Activated CD8-positive, alpha-beta T cell treated with anti-CD3 and anti-CD28 coated beads for 36 hours (primary cell): ENCODE measurements at regions not wholly inside any gene's neighbourhood (a gene's known extent, or its start where the extent isn't known, plus 50 kb on each side); places are given as distances from the start of the nearest gene placed in this dataset.

Source experiments
- ATAC-seq: fragments of 200-7000 bp; cut with Tn5 transposase; one replicate; pipeline ENCODE4 v1.10.0; 2021; ENCODE audit warnings: mild to moderate bottlenecking, moderate library complexity
- CTCF ChIA-PET: fragments of 350-600 bp; sonication (Branson Sonifier 250); formaldehyde crosslinking; loops from one replicate; lab custom pipeline; 2021; ENCODE audit warnings: antibody characterized with exemption; lab: Charles Lee
- POLR2A ChIA-PET: fragments of 350-600 bp; sonication (Branson Sonifier 250); formaldehyde crosslinking; loops from one replicate; lab custom pipeline; 2021; ENCODE audit warnings: antibody characterized with exemption; lab: Charles Lee
- DNase-seq: peaks from one replicate; pipeline ENCODE4 v3.0.0-alpha.2; 2020
- H3K27ac Mint-ChIP-seq: one replicate; pipeline ENCODE4 v1.8.0; 2021; ENCODE audit warnings: mild to moderate bottlenecking, mixed read lengths
- H3K27me3 Mint-ChIP-seq: one replicate; pipeline ENCODE4 v1.8.0; 2021; ENCODE audit warnings: mixed read lengths
- H3K36me3 Mint-ChIP-seq: one replicate; pipeline ENCODE4 v1.8.0; 2021; ENCODE audit warnings: low read depth, mixed read lengths
- H3K4me1 Mint-ChIP-seq: one replicate; pipeline ENCODE4 v1.8.0; 2021; ENCODE audit warnings: low read depth, mixed read lengths
- H3K4me3 Mint-ChIP-seq: one replicate; pipeline ENCODE4 v1.8.0; 2021; ENCODE audit warnings: mild to moderate bottlenecking, moderate library complexity, mixed read lengths
- H3K9me3 Mint-ChIP-seq: one replicate; pipeline ENCODE4 v1.8.0; 2021; ENCODE audit warnings: mixed read lengths
- CTCF ChIP-seq: fragments of 200-600 bp; IDR thresholded peaks from one replicate; pipeline ENCODE4 v1.8.0; 2022; ENCODE audit warnings: antibody characterized with exemption, mild to moderate bottlenecking
- intact Hi-C: fragments of 100-400 bp; cut with micrococcal nuclease; formaldehyde crosslinking; loops from one replicate; pipeline ENCODE4 v1.10.0; 2022

- Mint-ChIP-seq H3K27me3 (peaks cover 5% of the 10 kb centered on the region), H3K4me3 (no peak overlapping the region), H3K27ac (no peak overlapping the region), H3K4me1 (no peaks in the 10 kb centered on the region), H3K9me3 (no peaks in the 10 kb centered on the region), H3K36me3 (no peaks in the 10 kb centered on the region)
- ChIA-PET POLR2A (no interaction called here), CTCF (no interaction called here)
- ATAC-seq (no peak), DNase-seq (no peak)
- intact Hi-C loops, result no loop called here
- TF ChIP-seq CTCF, result no peak
These were observed 569.7 kb upstream of the CITED2 start for GRCh38 chr6:139944131-139944530.

GRCh38 chr6:139943391-139943790, 568.9 kb upstream of the CITED2 start:
- Mint-ChIP-seq H3K27me3 (peaks cover 5% of the 10 kb centered on the region), H3K4me3 (no peak overlapping the region), H3K27ac (no peak overlapping the region), H3K9me3 (no peaks in the 10 kb centered on the region), H3K4me1 (no peaks in the 10 kb centered on the region), H3K36me3 (no peaks in the 10 kb centered on the region)
- ChIA-PET CTCF (interaction anchor here (0.7 kb wide), 1 partner anchor 55 kb away, joined by 3 read pairs; no protein-coding TSS in a partner anchor), POLR2A (no interaction called here)
- no peak for TF ChIP-seq CTCF
- no peak for ATAC-seq
- intact Hi-C loops, result no loop called here
- DNase-seq, result no peak

GRCh38 chr6:139942331-139942730, 567.9 kb upstream of the CITED2 start:
- CTCF ChIA-PET, result no interaction called here
- H3K27ac Mint-ChIP-seq, result no peak overlapping the region
- H3K4me1 Mint-ChIP-seq, result no peaks in the 10 kb centered on the region
- no peak overlapping the region for H3K4me3 Mint-ChIP-seq
- intact Hi-C loops, result no loop called here
- no peaks in the 10 kb centered on the region for H3K36me3 Mint-ChIP-seq
- no peak for TF ChIP-seq CTCF
- no peaks in the 10 kb centered on the region for H3K9me3 Mint-ChIP-seq
- DNase-seq, result no peak
- no peak for ATAC-seq
- peaks cover 5% of the 10 kb centered on the region for H3K27me3 Mint-ChIP-seq
- POLR2A ChIA-PET, result no interaction called here

GRCh38 chr6:139941826-139942225, 567.4 kb upstream of the CITED2 start:
- H3K4me1 Mint-ChIP-seq, result no peaks in the 10 kb centered on the region
- no peak for ATAC-seq
- ChIA-PET CTCF (no interaction called here), POLR2A (no interaction called here)
- no peak overlapping the region for H3K27ac Mint-ChIP-seq
- TF ChIP-seq CTCF, result no peak
- no peak overlapping the region for H3K4me3 Mint-ChIP-seq
- H3K27me3 Mint-ChIP-seq, result peaks cover 5% of the 10 kb centered on the region
- DNase-seq, result no peak
- no peaks in the 10 kb centered on the region for H3K36me3 Mint-ChIP-seq
- H3K9me3 Mint-ChIP-seq, result no peaks in the 10 kb centered on the region
- intact Hi-C loops, result no loop called here

- POLR2A ChIA-PET, result interaction anchor here (0.6 kb wide), 1 partner anchor 531 kb away, joined by 3 read pairs; no protein-coding TSS in a partner anchor
- TF ChIP-seq CTCF, result no peak
- Mint-ChIP-seq H3K36me3 (no peaks in the 10 kb centered on the region), H3K27me3 (peaks cover 4% of the 10 kb centered on the region), H3K27ac (no peak overlapping the region), H3K9me3 (no peaks in the 10 kb centered on the region), H3K4me3 (no peak overlapping the region), H3K4me1 (no peaks in the 10 kb centered on the region)
- DNase-seq, result no peak
- intact Hi-C loops, result no loop called here
- ATAC-seq, result no peak
- CTCF ChIA-PET, result no interaction called here
These were observed 566.6 kb upstream of the CITED2 start for GRCh38 chr6:139940741-139941729.
